ENCODE measurements at regions not wholly inside any gene's neighbourhood (a gene's known extent, or its start where the extent isn't known, plus 50 kb on each side); places are given as distances from the start of the nearest gene placed in this dataset.

- Mint-ChIP-seq H3K9me3 (peaks cover 5% of the 10 kb centered on the region), H3K27ac (ENCODE audit: unreplicated experiment) (no peak overlapping the region), H3K4me1 (no peaks in the 10 kb centered on the region), H3K4me3 (no peak overlapping the region), H3K27me3 (ENCODE audit: low read depth) (peaks cover 9% of the 10 kb centered on the region), H3K36me3 (ENCODE audit: low read depth) (no peaks in the 10 kb centered on the region)
- DNase-seq (ENCODE audit: low read depth, low spot score), result no peak
- no peak for TF ChIP-seq CTCF (conservative IDR thresholded peaks at IDR 0.05)
These were observed 238.3 kb upstream of the RNF32 start for GRCh38 chr7:156402255-156402654.

- peaks cover 5% of the 10 kb centered on the region for H3K9me3 Mint-ChIP-seq
- H3K27me3 Mint-ChIP-seq (ENCODE audit: low read depth), result peaks cover 12% of the 10 kb centered on the region
- H3K4me3 Mint-ChIP-seq, result no peak overlapping the region
- no peaks in the 10 kb centered on the region for H3K4me1 Mint-ChIP-seq
- no peak overlapping the region for H3K27ac Mint-ChIP-seq (ENCODE audit: unreplicated experiment)
- no peak for TF ChIP-seq CTCF (conservative IDR thresholded peaks at IDR 0.05)
- DNase-seq (ENCODE audit: low read depth, low spot score), result no peak
- H3K36me3 Mint-ChIP-seq (ENCODE audit: low read depth), result no peaks in the 10 kb centered on the region
These were observed 239.0 kb upstream of the RNF32 start for GRCh38 chr7:156401617-156402016.

- peaks cover 16% of the 10 kb centered on the region for H3K27me3 Mint-ChIP-seq (ENCODE audit: low read depth)
- no peak overlapping the region for H3K4me3 Mint-ChIP-seq
- H3K4me1 Mint-ChIP-seq, result no peaks in the 10 kb centered on the region
- no peak overlapping the region for H3K27ac Mint-ChIP-seq (ENCODE audit: unreplicated experiment)
- DNase-seq (ENCODE audit: low read depth, low spot score), result no peak
- H3K36me3 Mint-ChIP-seq (ENCODE audit: low read depth), result no peaks in the 10 kb centered on the region
- H3K9me3 Mint-ChIP-seq, result peaks cover 5% of the 10 kb centered on the region
- no peak for TF ChIP-seq CTCF (conservative IDR thresholded peaks at IDR 0.05)
These were observed 240.5 kb upstream of the RNF32 start for GRCh38 chr7:156400046-156400445.

- H3K4me3 Mint-ChIP-seq, result no peak overlapping the region
- no peak overlapping the region for H3K27ac Mint-ChIP-seq (ENCODE audit: unreplicated experiment)
- H3K36me3 Mint-ChIP-seq (ENCODE audit: low read depth), result no peaks in the 10 kb centered on the region
- TF ChIP-seq CTCF (conservative IDR thresholded peaks at IDR 0.05), result no peak
- H3K27me3 Mint-ChIP-seq (ENCODE audit: low read depth), result peaks cover 20% of the 10 kb centered on the region
- H3K4me1 Mint-ChIP-seq, result no peaks in the 10 kb centered on the region
- no peaks in the 10 kb centered on the region for H3K9me3 Mint-ChIP-seq
- DNase-seq (ENCODE audit: low read depth, low spot score), result no peak
These were observed 243.3 kb upstream of the RNF32 start for GRCh38 chr7:156397249-156397648.

GRCh38 chr7:156389116-156389692 is 251.4 kb upstream of the RNF32 start:
- Mint-ChIP-seq H3K27me3 (ENCODE audit: low read depth) (peaks cover 36% of the 10 kb centered on the region), H3K9me3 (peaks cover 3% of the 10 kb centered on the region), H3K4me1 (no peaks in the 10 kb centered on the region), H3K4me3 (no peak overlapping the region), H3K36me3 (ENCODE audit: low read depth) (no peaks in the 10 kb centered on the region), H3K27ac (ENCODE audit: unreplicated experiment) (no peak overlapping the region)
- no peak for TF ChIP-seq CTCF (conservative IDR thresholded peaks at IDR 0.05)
- no peak for DNase-seq (ENCODE audit: low read depth, low spot score)
